ENCODE measurements at regions not wholly inside any gene's neighbourhood (a gene's known extent, or its start where the extent isn't known, plus 50 kb on each side); places are given as distances from the start of the nearest gene placed in this dataset.
A peak's percentile ranks its signal among the peaks of the same experiment; 100 is the strongest.
"Not testable (repeated sequence)": the region's sequence is repeated elsewhere in the genome, so short reads cannot be mapped to it uniquely, and the experiment has no call there.

- no peak overlapping the region for H3K4me3 ChIP-seq (ENCODE audit: low read depth, low read length)
- no peaks in the 10 kb centered on the region for H3K27me3 ChIP-seq (ENCODE audit: control insufficient read depth, insufficient read depth, low read length)
- TF ChIP-seq CTCF (IDR thresholded peaks at IDR 0.05; ENCODE audit: insufficient read depth, low read length, severe bottlenecking), result no peak
- no peak for DNase-seq (ENCODE audit: low read depth)
- no peaks in the 10 kb centered on the region for H3K36me3 ChIP-seq (ENCODE audit: control insufficient read depth, insufficient read depth, low read length)
- no peak for FAIRE-seq
Observed at GRCh38 chr10:28366994-28367393, 64.1 kb upstream of the MPP7 start.

DNA sequence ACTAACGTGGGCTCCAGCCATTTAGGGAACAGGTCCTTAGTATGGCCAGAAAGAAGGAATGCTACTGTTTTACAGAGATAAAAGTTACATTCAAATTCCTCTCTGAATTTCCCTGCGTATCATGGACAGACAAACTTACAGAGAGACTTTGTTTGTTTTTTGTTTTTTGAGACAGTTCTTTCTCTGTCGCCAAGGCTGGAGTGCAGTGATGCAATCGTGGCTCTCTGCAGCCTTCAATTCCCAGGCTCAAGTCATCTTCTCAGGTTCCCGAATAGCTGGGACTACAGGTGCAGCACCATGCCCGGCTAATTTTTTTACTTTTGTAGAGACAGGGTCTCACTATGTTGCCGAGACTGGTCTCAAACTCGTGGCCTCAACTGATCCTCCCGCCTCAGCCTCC, 64.5 kb upstream of the MPP7 start:
- no peak for FAIRE-seq
- Histone ChIP-seq H3K27me3 (ENCODE audit: control insufficient read depth, insufficient read depth, low read length) (no peaks in the 10 kb centered on the region), H3K4me3 (ENCODE audit: low read depth, low read length) (no peak overlapping the region), H3K36me3 (ENCODE audit: control insufficient read depth, insufficient read depth, low read length) (no peaks in the 10 kb centered on the region)
- TF ChIP-seq CTCF (IDR thresholded peaks at IDR 0.05; ENCODE audit: insufficient read depth, low read length, severe bottlenecking), result no peak
- DNase-seq (ENCODE audit: low read depth), result no peak

DNA sequence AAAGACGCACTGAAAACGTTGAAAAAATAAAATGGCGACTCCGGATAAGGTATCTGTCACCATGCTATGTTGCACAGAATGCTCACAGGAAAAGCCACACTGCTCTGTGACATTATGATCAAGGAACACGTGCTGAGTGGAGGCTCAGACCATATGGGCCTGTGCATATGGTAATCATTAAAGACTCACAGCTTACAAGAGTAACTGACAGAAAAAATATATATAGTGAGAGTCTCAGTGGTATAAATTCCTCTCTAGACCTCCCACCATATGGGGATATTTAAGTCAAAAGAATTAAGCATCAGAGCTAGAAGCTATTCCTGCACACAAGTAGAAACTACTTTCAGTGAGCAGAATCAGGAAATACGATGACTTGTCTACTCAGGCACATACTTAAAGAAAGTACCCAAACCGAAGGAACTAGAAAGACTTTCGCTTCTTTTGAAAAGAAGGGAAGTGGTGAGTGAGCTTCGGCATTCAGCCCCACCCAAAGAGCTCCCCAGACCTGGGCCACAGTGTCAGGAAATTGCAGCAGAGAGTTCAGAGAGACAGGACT, 65.1 kb upstream of the MPP7 start:
- TF ChIP-seq CTCF (IDR thresholded peaks at IDR 0.05; ENCODE audit: insufficient read depth, low read length, severe bottlenecking), result no peak
- DNase-seq (ENCODE audit: low read depth), result peak; percentile 70
- Histone ChIP-seq H3K36me3 (ENCODE audit: control insufficient read depth, insufficient read depth, low read length) (no peaks in the 10 kb centered on the region), H3K27me3 (ENCODE audit: control insufficient read depth, insufficient read depth, low read length) (no peaks in the 10 kb centered on the region), H3K4me3 (ENCODE audit: low read depth, low read length) (no peak overlapping the region)
- FAIRE-seq, result no peak

GRCh38 chr10:28370107-28370835, 67.4 kb upstream of the MPP7 start:
- DNase-seq (ENCODE audit: low read depth), result no peak
- Histone ChIP-seq H3K4me3 (ENCODE audit: low read depth, low read length) (no peak overlapping the region), H3K27me3 (ENCODE audit: control insufficient read depth, insufficient read depth, low read length) (no peaks in the 10 kb centered on the region), H3K36me3 (ENCODE audit: control insufficient read depth, insufficient read depth, low read length) (no peaks in the 10 kb centered on the region)
- no peak for TF ChIP-seq CTCF (IDR thresholded peaks at IDR 0.05; ENCODE audit: insufficient read depth, low read length, severe bottlenecking)
- peak; percentile 60 for FAIRE-seq

DNA sequence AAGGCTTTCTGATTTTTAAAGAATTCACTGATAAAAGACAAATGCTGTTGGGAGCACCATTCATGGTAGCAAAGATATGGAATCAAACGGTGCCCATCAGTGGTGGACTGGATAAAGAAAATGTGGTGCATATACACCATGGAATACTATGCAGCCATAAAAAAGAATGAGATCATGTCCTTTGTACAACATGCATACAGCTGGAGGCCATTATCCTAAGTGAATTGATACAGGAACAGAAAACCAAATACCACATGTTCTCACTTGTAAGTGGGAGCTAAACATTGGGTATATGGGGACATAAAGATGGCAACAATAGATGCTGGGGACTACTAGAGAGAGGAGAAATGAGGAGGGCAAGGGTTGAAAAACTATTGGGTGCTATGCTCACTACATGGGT, 68.8 kb upstream of the MPP7 start:
- not testable (repeated sequence) for H3K27me3 ChIP-seq (ENCODE audit: control insufficient read depth, insufficient read depth, low read length); H3K36me3 ChIP-seq (ENCODE audit: control insufficient read depth, insufficient read depth, low read length); H3K4me3 ChIP-seq (ENCODE audit: low read depth, low read length); FAIRE-seq; DNase-seq (ENCODE audit: low read depth)

GRCh38 chr10:28374036-28374435, 71.2 kb upstream of the MPP7 start:
- no peak for TF ChIP-seq CTCF (IDR thresholded peaks at IDR 0.05; ENCODE audit: insufficient read depth, low read length, severe bottlenecking)
- Histone ChIP-seq H3K36me3 (ENCODE audit: control insufficient read depth, insufficient read depth, low read length) (no peaks in the 10 kb centered on the region), H3K27me3 (ENCODE audit: control insufficient read depth, insufficient read depth, low read length) (no peaks in the 10 kb centered on the region), H3K4me3 (ENCODE audit: low read depth, low read length) (no peak overlapping the region)
- DNase-seq (ENCODE audit: low read depth) (no peak), FAIRE-seq (no peak)

Measured in bronchial epithelial cell (primary cell).